HEK293 (cell line): ENCODE measurements at regions not wholly inside any gene's neighbourhood (a gene's known extent, or its start where the extent isn't known, plus 50 kb on each side); places are given as distances from the start of the nearest gene placed in this dataset.

Experiments used
- CTCF ChIP-seq: fragments of 450-650 bp; formaldehyde crosslinking; IDR thresholded peaks from 2 replicates; pipeline ENCODE4 v1.5.1; 2016; ENCODE audit warnings: missing biosample characterization, missing genetic modification characterization
- PRDM4 ChIP-seq: fragments of 450-650 bp; formaldehyde crosslinking; IDR thresholded peaks from 2 replicates; pipeline ENCODE4 v1.5.1; 2017; ENCODE audit warnings: missing biosample characterization, missing genetic modification characterization
- ZIC2 ChIP-seq: fragments of 450-650 bp; formaldehyde crosslinking; IDR thresholded peaks from 2 replicates; pipeline ENCODE4 v1.5.1; 2016; ENCODE audit warnings: missing biosample characterization, missing genetic modification characterization
- ZNF433 ChIP-seq: fragments of 450-650 bp; formaldehyde crosslinking; IDR thresholded peaks from 2 replicates; pipeline ENCODE4 v1.5.1; 2016; ENCODE audit warnings: missing biosample characterization, missing genetic modification characterization, low read depth
- ZNF449 ChIP-seq: fragments of 450-650 bp; formaldehyde crosslinking; IDR thresholded peaks from 2 replicates; pipeline ENCODE4 v1.5.1; 2017; ENCODE audit warnings: missing biosample characterization, mild to moderate bottlenecking, missing genetic modification characterization, moderate library complexity
- ZNF549 ChIP-seq: fragments of 450-650 bp; IDR thresholded peaks from 2 replicates; pipeline ENCODE4 v1.5.1; 2018; ENCODE audit warnings: missing biosample characterization, missing genetic modification characterization, mild to moderate bottlenecking, inconsistent platforms, moderate library complexity

- TF ChIP-seq ZNF449 (tag by site-specific recombination) (no peak), PRDM4 (tag by site-specific recombination) (no peak), CTCF (tag by site-specific recombination) (no peak), ZNF433 (tag by site-specific recombination) (no peak), ZNF549 (tag by site-specific recombination) (no peak), ZIC2 (tag by site-specific recombination) (no peak)
These were observed 154.2 kb upstream of the TSHZ2 start for GRCh38 chr20:52817981-52818380.
